Nephron progenitor cell (in vitro differentiated cells): ENCODE measurements at regions not wholly inside any gene's neighbourhood (a gene's known extent, or its start where the extent isn't known, plus 50 kb on each side); places are given as distances from the start of the nearest gene placed in this dataset.

Experiments
- DNase-seq: peaks from one replicate; pipeline ENCODE4 v3.0.0; 2021
- H3K27ac Mint-ChIP-seq: 2 replicates; pipeline ENCODE4 v1.8.0; 2021; ENCODE audit warnings: mild to moderate bottlenecking, moderate library complexity, mixed read lengths
- H3K27me3 Mint-ChIP-seq: 2 replicates; pipeline ENCODE4 v1.8.0; 2021; ENCODE audit warnings: mild to moderate bottlenecking, low read depth, mixed read lengths; ENCODE audit not compliant: poor library complexity
- H3K36me3 Mint-ChIP-seq: 2 replicates; pipeline ENCODE4 v1.8.0; 2021; ENCODE audit warnings: low read depth, mixed read lengths
- H3K4me1 Mint-ChIP-seq: 2 replicates; pipeline ENCODE4 v1.8.0; 2021; ENCODE audit warnings: mixed read lengths
- H3K4me3 Mint-ChIP-seq: 2 replicates; pipeline ENCODE4 v1.8.0; 2021; ENCODE audit warnings: mild to moderate bottlenecking, moderate library complexity, mixed read lengths
- H3K9me3 Mint-ChIP-seq: 2 replicates; pipeline ENCODE4 v1.8.0; 2021; ENCODE audit warnings: mild to moderate bottlenecking, moderate library complexity, mixed read lengths
- TF ChIP-seq, protein P1 (sequence below): fragments of 200-600 bp; sonication (generic); IDR thresholded peaks from 2 replicates; pipeline ENCODE4 v1.5.0; 2021; ENCODE audit warnings: antibody characterized with exemption

DNA sequence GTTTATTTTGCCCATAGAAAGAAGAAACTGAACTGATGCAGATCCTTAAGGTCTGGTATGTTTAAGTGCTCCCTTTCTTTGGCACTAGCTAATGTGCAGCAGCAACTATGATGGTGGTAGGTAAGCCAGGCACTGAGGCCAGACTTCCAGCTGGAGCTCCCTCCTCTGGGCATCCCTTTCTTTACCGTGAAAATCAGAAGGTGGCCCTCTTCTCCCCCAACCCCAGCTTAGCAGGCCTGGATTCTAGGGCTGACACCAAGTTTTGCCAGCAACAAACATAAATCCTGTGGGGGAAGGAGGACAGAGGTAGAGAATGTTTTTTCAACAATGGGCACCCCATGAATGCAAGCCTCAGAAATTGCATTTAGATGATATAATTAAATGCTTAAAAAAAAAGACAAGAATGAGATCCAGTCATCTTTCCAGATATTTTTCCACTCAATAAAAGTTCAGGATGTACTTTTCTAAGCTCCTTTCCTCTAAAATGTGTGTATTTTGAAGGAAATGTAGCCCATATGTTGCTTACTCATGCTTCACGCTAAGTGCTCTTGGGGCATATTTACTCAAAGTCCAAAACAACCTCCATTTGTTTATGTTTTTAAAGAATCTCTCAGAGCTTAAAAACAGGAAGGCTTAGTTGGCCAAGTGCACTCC lies 123.9 kb upstream of the NXT1 start:
- Mint-ChIP-seq H3K4me1 (no peaks in the 10 kb centered on the region), H3K9me3 (peaks cover 17% of the 10 kb centered on the region), H3K4me3 (no peak overlapping the region), H3K36me3 (no peaks in the 10 kb centered on the region), H3K27ac (no peak overlapping the region), H3K27me3 (peaks cover 16% of the 10 kb centered on the region)
- no peak for DNase-seq
- TF ChIP-seq, protein P1, sequence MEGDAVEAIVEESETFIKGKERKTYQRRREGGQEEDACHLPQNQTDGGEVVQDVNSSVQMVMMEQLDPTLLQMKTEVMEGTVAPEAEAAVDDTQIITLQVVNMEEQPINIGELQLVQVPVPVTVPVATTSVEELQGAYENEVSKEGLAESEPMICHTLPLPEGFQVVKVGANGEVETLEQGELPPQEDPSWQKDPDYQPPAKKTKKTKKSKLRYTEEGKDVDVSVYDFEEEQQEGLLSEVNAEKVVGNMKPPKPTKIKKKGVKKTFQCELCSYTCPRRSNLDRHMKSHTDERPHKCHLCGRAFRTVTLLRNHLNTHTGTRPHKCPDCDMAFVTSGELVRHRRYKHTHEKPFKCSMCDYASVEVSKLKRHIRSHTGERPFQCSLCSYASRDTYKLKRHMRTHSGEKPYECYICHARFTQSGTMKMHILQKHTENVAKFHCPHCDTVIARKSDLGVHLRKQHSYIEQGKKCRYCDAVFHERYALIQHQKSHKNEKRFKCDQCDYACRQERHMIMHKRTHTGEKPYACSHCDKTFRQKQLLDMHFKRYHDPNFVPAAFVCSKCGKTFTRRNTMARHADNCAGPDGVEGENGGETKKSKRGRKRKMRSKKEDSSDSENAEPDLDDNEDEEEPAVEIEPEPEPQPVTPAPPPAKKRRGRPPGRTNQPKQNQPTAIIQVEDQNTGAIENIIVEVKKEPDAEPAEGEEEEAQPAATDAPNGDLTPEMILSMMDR = no peak

DNA sequence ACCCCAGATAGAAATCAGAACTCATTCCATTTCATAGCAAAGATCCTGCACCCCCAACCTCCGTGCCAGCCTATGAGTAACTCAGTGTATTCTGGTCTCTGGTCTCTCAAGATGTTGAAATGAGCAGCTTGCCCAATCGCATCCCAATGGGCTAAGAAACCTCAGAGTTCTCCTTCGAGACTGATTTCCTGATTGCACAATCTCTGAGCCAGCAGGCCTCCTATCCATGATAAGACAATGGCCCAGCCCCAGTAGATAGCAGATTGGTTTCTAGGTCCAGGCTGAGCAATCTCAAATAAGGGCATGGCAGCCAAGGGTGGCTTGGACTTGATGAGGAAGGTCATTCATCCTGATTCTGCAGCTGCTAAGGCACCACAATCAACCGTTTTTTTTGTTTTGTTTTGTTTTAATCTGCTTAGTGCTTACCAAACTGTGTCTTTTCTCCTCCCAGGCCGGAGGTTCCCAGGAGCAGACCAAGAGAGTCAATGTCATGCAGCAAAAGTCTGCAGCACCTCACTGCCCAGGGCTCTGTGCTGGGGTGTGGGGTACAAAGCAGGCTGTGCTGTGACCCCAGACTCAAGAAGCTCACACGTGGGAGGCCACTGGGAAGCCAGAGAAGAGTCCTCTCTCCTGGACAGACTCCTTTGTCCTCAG lies 125.1 kb upstream of the NXT1 start:
- Mint-ChIP-seq H3K4me3 (no peak overlapping the region), H3K4me1 (no peaks in the 10 kb centered on the region), H3K36me3 (no peaks in the 10 kb centered on the region), H3K9me3 (peaks cover 28% of the 10 kb centered on the region), H3K27ac (no peak overlapping the region), H3K27me3 (peaks cover 10% of the 10 kb centered on the region)
- TF ChIP-seq, protein P1 = no peak
- DNase-seq = no peak

DNA sequence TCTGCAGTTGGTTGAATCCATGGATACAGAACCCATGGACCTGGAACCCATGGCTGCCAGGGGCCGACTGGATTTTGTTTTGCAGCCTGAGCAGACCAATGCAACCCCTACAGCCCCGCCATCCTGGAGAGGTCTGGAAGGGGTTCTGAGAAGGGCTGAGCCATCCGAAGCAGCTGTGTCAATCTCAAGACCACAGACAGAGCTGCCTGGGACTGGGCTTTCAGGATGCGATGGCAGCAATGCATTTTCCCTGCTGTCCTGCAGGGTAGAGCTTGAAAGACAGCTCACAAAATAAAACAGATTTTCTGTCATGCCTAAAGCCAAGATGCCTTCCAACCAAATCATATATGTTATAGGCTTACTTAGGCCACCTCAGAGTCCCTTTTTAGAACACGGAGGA lies 125.8 kb upstream of the NXT1 start:
- H3K4me3 Mint-ChIP-seq = no peak overlapping the region
- TF ChIP-seq, protein P1 = no peak
- H3K27me3 Mint-ChIP-seq = peaks cover 10% of the 10 kb centered on the region
- H3K4me1 Mint-ChIP-seq = no peaks in the 10 kb centered on the region
- H3K27ac Mint-ChIP-seq = no peak overlapping the region
- H3K36me3 Mint-ChIP-seq = no peaks in the 10 kb centered on the region
- DNase-seq = no peak
- peaks cover 35% of the 10 kb centered on the region for H3K9me3 Mint-ChIP-seq

DNA sequence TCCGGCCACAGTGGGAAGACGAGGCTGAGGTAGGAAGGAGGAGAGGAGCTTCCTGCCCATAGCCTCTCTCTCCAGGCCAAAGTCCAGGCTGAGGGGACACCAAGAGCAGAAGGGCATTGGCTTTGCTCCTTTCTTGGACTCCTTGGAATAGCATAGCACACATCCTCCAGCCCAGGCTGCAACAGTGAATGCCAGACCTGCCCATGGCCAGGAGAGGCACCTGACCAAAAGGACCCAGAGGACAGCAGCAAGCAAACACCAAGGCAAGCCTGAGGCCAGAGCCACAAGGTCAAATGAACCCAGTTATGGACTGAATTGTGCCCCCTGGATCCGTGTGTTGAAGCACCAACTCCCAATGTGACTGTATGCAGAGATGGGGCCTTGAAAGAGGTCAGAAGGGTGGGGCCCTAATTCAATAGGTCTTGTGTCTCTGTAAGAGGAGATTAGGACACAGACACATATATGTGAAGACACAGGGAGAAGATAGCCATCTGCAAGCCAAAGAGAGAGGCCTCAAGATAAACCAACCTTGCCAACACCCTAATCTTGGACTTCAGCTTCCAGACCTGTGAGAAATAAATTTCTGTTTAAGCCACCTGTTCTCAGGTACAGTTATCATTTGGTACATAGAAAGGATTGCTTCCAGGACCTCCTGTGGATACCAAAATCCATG lies 126.5 kb upstream of the NXT1 start:
- H3K9me3 Mint-ChIP-seq = peaks cover 43% of the 10 kb centered on the region
- no peaks in the 10 kb centered on the region for H3K36me3 Mint-ChIP-seq
- no peak for DNase-seq
- no peak overlapping the region for H3K27ac Mint-ChIP-seq
- H3K27me3 Mint-ChIP-seq = peaks cover 13% of the 10 kb centered on the region
- H3K4me1 Mint-ChIP-seq = no peaks in the 10 kb centered on the region
- H3K4me3 Mint-ChIP-seq = no peak overlapping the region
- TF ChIP-seq, protein P1 = no peak

DNA sequence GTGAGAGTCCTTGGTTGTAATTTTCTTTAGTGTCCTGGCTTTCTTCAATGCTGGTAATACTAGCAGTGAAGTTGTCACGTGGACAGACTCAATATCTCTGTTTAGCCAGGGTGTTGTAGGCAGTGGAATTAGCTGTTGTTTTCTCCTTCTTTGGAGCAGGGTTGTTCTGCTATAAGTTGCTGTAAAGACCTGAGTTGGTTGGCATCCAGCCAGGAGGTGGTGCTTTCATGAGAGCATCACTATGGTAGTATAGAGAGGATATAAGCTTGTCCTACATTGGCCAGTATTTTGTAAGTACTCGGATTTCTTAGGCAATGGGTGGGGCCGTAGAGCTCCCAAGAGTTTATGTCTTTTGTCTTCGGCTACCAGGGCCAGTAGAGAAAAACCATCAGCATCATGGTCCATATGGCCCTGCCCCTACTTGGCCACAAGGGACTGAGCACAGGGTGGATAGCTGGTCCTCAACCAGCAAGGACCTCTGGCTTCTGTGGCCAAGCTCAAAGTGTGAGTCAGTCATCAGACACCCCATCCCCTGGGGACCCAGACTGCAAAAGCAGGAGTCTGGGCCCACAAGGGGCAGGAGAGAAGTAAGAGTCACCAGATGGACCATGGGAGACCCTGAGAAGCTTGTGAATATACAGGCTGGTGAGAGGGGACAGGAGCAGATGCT lies 127.9 kb upstream of the NXT1 start:
- Mint-ChIP-seq H3K27me3 (peaks cover 13% of the 10 kb centered on the region), H3K4me3 (no peak overlapping the region), H3K27ac (no peak overlapping the region), H3K9me3 (peaks cover 56% of the 10 kb centered on the region), H3K36me3 (no peaks in the 10 kb centered on the region), H3K4me1 (no peaks in the 10 kb centered on the region)
- no peak for DNase-seq
- TF ChIP-seq, protein P1 = no peak
